Breast epithelium (tissue), 3 donors: ENCODE measurements at regions not wholly inside any gene's neighbourhood (a gene's known extent, or its start where the extent isn't known, plus 50 kb on each side); places are given as distances from the start of the nearest gene placed in this dataset.

ENCODE experiments used
- POLR2AphosphoS5 ChIP-seq, 3 donors: sonication (generic); formaldehyde crosslinking; IDR thresholded peaks; one replicate each; pipeline ENCODE4 v1.6.1; 2017; ENCODE audit warnings: antibody characterized with exemption in 3 of 3
- TF ChIP-seq, protein P1 (sequence below), 3 donors: fragments of 450-650 bp; IDR thresholded peaks; one replicate each; pipeline ENCODE4 v1.5.1; 2016 to 2017; ENCODE audit warnings: antibody characterized with exemption in 3 of 3, mild to moderate bottlenecking in 3 of 3, moderate library complexity in 3 of 3

- TF ChIP-seq POLR2AphosphoS5 (IDR thresholded peaks at IDR 0.05), result no peak
- TF ChIP-seq, protein P1, sequence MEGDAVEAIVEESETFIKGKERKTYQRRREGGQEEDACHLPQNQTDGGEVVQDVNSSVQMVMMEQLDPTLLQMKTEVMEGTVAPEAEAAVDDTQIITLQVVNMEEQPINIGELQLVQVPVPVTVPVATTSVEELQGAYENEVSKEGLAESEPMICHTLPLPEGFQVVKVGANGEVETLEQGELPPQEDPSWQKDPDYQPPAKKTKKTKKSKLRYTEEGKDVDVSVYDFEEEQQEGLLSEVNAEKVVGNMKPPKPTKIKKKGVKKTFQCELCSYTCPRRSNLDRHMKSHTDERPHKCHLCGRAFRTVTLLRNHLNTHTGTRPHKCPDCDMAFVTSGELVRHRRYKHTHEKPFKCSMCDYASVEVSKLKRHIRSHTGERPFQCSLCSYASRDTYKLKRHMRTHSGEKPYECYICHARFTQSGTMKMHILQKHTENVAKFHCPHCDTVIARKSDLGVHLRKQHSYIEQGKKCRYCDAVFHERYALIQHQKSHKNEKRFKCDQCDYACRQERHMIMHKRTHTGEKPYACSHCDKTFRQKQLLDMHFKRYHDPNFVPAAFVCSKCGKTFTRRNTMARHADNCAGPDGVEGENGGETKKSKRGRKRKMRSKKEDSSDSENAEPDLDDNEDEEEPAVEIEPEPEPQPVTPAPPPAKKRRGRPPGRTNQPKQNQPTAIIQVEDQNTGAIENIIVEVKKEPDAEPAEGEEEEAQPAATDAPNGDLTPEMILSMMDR (IDR thresholded peaks at IDR 0.05), result no peak
Observed at GRCh38 chr7:101693498-101694091, 64.5 kb upstream of the MYL10 start.
